ENCODE measurements at regions not wholly inside any gene's neighbourhood (a gene's known extent, or its start where the extent isn't known, plus 50 kb on each side); places are given as distances from the start of the nearest gene placed in this dataset.
"Not testable (repeated sequence)": the region's sequence is repeated elsewhere in the genome, so short reads cannot be mapped to it uniquely, and the experiment has no call there.

DNA sequence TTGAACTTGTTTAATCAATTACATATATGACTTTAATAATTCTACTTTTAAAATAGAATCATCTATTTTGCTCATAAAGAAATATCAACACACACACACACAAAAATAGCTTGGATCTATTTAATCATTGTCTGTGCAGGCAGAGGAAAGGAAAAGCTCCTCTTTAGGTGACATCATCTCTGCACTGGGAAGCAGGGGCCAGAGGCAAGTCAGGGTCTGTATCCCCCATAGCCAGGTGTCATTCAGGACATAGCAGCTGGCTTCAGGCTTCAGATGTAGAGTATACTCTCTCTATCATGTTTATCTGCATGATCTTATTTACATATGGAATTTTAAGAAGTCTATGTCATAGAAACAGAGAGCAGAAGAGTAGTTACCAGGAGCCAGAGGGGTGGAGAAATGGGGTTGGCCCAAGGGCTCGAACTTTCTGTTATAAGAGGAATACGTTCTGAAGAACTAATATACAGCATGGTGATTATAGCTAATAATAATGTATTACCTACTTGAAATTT lies 110.4 kb upstream of the LDB2 start:
- no peak for DNase-seq (ENCODE audit: low spot score)

DNA sequence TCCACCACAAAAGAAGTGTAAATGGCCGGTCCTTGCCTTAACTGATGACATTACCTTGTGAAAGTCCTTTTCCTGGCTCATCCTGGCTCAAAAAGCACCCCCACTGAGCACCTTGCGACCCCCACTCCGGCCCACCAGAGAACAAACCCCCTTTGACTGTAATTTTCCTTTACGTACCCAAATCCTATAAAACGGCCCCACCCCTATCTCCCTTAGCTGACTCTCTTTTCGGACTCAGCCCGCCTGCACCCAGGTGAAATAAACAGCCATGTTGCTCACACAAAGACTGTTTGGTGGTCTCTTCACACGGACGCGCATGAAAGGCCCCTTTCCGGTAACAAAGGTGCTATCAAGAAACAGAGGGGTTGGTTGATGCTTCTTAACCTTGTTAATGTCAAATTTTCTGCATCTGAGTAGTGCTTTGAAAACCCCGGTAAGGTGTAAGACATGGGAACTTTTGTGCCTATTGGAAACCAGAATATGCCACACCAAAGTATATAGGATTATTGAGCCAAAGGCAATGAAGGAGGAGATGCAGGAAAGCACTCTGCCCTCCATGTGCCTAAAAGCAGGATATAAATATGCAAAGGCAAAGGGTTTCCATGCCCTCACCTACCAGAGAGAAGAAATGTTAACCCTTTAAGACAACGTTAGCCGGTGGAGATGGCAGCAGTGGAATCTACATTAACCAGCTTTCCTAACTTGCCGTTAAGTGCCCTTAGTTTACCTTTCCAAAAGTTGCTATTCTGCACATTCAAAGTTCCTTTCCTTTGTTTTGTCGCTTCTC lies 105.4 kb upstream of the LDB2 start:
- not testable (repeated sequence) for DNase-seq (ENCODE audit: low spot score)

GRCh38 chr4:16995451-16995850 lies 97.0 kb upstream of the LDB2 start:
- no peak for DNase-seq (ENCODE audit: low spot score)

- no peak for DNase-seq (ENCODE audit: low spot score)
These were observed 95.8 kb upstream of the LDB2 start for GRCh38 chr4:16993956-16994840.

GRCh38 chr4:16992566-16993225 lies 94.3 kb upstream of the LDB2 start:
- DNase-seq (ENCODE audit: low spot score): no peak

DNA sequence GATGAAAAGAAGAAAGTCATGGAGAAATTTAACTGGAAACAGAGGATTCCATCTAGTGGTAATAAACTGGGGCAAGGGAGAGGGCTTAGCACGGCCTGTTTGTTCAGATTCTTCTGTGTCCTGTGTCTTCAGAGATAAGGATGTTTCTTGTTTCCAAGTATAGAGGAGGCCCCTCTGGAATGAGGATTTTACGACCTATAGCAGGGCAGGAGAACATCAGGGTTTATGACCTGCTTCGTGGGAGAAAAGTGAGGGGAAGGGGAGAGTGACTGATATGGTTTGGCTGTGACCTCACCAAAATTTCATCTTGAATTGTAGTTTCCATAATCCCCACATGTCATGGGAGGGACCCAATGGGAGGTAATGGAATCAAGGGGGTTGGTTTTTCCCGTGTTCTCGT lies 93.0 kb upstream of the LDB2 start:
- no peak for DNase-seq (ENCODE audit: low spot score)

DNA sequence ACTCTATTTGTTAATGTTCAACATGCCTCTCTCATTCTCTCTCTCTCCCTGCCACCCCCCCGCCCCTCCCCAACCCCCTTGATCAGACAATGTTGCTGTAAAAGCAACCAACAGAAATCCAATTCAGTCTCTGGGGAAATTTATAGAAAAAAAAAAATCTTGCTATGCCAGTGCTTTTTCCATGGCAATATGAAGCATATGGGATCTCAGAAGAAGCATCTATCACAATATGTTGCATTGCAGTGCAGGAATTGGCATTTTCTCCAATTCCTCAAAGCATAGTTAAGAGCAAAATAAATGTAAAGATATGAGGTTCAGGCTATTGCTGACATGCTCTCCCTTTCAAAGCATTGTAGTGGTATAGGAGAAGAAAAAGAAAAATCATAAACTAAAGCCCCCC lies 90.9 kb upstream of the LDB2 start:
- no peak for DNase-seq (ENCODE audit: low spot score)

- no peak for DNase-seq (ENCODE audit: low spot score)
These were observed 90.4 kb upstream of the LDB2 start for GRCh38 chr4:16988814-16989213.

- no peak for DNase-seq (ENCODE audit: low spot score)
These were observed 78.6 kb upstream of the LDB2 start for GRCh38 chr4:16977081-16977480.

- DNase-seq (ENCODE audit: low spot score): no peak
These were observed 71.3 kb upstream of the LDB2 start for GRCh38 chr4:16969696-16970135.

GRCh38 chr4:16967722-16968121 lies 69.3 kb upstream of the LDB2 start:
- DNase-seq (ENCODE audit: low spot score): no peak

DNA sequence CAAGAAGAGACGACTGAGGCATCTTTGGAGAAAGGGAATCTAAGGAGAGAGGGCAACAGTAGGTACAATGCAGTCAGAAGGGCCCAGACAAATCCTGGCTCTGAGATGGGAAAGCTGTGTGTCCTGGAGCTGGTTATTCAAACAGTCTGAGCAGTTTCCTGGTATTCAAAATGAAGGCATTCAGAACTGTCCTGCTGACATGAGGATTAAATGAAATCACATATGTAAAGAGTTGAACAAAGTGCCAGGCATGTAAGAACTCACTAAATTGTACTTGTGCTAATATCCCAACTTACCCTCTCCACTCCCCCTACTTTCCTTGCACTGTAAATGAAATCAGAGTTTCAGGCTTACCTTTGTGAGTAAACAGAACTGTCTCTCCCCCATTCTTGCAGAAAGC lies 60.9 kb upstream of the LDB2 start:
- no peak for DNase-seq (ENCODE audit: low spot score)

DNA sequence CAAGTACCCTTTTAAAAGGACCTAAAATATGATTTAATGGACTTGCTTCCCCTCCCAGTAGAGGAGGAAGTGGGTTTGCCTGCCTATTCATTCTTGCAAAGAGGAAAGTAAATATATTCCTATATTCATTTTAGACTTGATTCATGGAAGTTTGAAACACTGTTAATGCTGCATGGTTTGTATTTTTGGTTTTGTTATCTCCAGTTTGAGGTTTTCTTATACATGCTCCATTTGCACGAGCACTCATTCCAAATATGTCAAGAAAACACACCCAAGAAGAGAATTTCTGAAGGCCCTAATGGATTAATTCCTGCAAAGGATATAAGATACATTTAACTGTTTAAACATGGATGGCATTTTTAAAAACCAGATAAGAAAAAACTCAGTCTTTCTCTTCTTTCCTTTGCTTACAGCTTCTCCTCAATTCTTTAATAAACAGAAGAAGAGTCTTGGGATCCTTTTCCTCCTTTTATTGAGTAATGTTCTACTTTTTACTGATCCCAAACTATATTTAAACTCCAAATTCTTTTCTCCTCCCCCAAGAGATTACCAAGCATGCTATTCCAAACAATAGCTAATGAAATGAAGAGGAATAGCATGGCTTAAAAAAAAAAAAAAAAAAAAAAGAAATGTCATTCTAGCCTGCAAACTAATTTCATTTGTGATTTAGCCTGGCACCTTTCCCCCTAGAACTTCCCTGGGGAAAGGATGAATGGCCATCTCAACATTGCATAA lies 54.6 kb upstream of the LDB2 start:
- DNase-seq (ENCODE audit: low spot score): no peak

DNA sequence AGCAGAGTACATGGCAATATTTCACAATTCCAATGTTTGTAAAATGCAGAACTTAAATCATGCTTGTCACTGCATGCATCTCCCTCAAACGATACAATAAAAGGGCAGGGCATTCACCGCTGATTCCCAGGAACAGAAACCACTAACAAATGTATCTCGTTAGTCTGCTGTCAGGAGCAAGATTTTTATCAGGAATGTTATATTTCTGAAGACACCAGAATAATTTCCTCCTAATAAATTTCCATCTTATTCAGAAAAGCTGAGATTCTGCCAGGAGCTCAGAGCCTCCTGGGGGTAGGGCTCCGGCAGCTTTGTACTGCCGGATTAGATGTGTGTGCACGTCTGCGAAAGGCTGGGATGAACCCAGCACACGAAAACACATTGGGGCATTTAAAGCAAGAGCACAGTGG lies 54.0 kb upstream of the LDB2 start:
- DNase-seq (ENCODE audit: low spot score): no peak

Measured in hematopoietic multipotent progenitor cell treated with erythropoietin and hydrocortisone succinate and interleukin-3 and kit ligand, for 15 days (in vitro differentiated cells).